Skeletal muscle tissue (tissue), 3 donors: ENCODE measurements at regions not wholly inside any gene's neighbourhood (a gene's known extent, or its start where the extent isn't known, plus 50 kb on each side); places are given as distances from the start of the nearest gene placed in this dataset.
"Not testable (repeated sequence)": the region's sequence is repeated elsewhere in the genome, so short reads cannot be mapped to it uniquely, and the experiment has no call there.

Experiments used
- H3K27ac ChIP-seq: one replicate; pipeline ENCODE4 v1.7.0; 2013; ENCODE audit warnings: mild to moderate bottlenecking, low read depth, low read length, inconsistent platforms
- H3K27me3 ChIP-seq, 3 donors: one replicate each; pipeline ENCODE4 v1.7.0; 2013; ENCODE audit warnings: low read length in 3 of 3; ENCODE audit not compliant: control insufficient read depth in 3 of 3, insufficient read depth in 3 of 3
- H3K36me3 ChIP-seq, 3 donors: one replicate each; pipeline ENCODE4 v1.7.0; 2013; ENCODE audit warnings: low read length in 3 of 3; ENCODE audit not compliant: control insufficient read depth in 3 of 3, insufficient read depth in 3 of 3
- H3K4me1 ChIP-seq, 3 donors: one replicate each; pipeline ENCODE4 v1.7.0; 2013; ENCODE audit warnings: low read length in 3 of 3, mild to moderate bottlenecking in 3 of 3; ENCODE audit not compliant: control insufficient read depth in 3 of 3, insufficient read depth in 3 of 3
- H3K4me3 ChIP-seq, 3 donors: one replicate each; pipeline ENCODE4 v1.7.0; 2013; ENCODE audit warnings: low read length in 3 of 3
- H3K9ac ChIP-seq, 3 donors: one replicate each; pipeline ENCODE4 v1.7.0; 2013; ENCODE audit warnings: low read length in 3 of 3, mild to moderate bottlenecking in 3 of 3, moderate library complexity in 2 of 3, low read depth in 1 of 3
- H3K9me3 ChIP-seq, 3 donors: one replicate each; pipeline ENCODE4 v1.7.0; 2013; ENCODE audit warnings: low read length in 3 of 3; ENCODE audit not compliant: control insufficient read depth in 3 of 3
- donor health status: Osteomylitis.

DNA sequence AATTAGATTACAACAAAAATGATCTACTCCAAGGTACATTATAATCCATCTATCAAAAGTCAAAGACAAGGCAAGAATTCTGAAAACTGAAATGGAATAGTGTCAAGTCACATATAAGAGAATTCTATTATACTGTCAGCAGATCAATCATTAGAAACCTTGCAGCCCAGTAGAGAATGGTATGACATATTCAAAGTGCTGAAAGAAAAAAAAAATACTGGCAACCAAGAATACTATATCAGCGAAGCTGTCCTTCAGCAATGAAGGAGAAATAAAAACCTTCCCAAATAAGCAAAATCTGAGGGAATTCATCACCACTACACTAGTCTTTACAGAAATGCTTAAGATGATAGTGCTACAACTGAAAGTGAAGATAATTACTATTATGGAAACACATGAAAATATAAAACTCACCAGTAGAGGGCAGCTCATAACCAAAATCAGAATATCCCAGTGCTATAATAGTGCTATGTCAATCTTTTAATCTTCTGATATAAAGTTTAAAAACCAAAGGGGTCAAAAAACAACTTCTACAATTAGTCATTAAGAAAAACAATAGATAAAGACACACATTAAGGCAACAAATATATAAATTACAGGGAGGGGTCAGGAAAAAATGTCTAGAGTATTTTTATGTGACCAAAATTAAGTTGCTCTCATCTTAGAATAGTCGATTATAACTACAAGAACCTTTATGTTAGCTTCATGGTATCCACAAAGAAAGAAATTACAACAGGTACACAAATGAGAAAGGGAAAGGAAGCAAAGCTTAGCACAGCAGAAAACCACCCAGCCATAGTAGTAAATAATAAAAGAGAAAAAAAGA lies 190.7 kb upstream of the CNTN6 start:
- Histone ChIP-seq H3K9me3 (peaks cover 0 to 4% (median 2%) of the 10 kb centered on the region in 3 donors), H3K4me3 (no peak overlapping the region), H3K36me3 (no peaks in the 10 kb centered on the region), H3K27me3 (no peaks in the 10 kb centered on the region), H3K27ac (no peak overlapping the region), H3K4me1 (no peaks in the 10 kb centered on the region), H3K9ac (no peak overlapping the region)

DNA sequence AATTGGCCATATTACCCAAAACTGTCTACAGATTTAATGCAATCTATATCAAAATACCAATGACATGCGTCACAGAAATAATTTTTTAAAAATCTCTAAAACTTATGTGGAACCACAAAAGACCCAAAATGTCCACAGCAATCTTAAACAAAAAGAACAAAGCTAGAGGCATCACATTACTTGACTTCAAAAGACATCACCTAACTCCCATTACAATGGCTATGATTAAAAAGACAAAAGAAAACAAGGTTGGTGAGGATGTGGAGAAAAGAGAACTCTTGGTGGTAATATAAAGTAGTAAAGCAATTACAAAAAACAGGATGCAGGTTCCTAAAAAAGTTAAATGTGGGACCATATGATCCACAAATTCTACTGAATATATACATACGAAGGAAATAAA lies 187.6 kb upstream of the CNTN6 start:
- no peak overlapping the region for H3K4me3 ChIP-seq
- no peak overlapping the region for H3K9ac ChIP-seq

DNA sequence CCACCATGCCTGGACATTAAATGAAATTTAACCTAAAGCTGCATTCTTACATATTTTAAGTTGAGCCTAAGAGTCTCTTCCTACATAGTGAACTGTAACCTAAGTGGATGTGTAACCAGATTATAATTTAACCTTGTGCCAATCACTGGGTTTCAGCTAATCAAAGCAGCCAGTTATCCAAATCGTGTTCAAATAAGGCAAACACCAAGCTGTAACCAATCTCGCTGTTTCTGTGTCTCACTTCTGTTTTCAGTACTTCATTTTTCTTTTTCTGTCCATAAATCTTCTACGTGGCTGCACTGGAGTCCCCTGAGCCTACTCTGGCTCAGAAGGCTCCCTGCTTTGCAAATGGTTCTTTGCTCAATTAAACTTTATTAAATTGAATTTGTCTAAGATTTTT lies 186.1 kb upstream of the CNTN6 start:
- H3K27me3 ChIP-seq, result no peaks in the 10 kb centered on the region
- no peak overlapping the region for H3K9ac ChIP-seq
- H3K4me1 ChIP-seq, result no peaks in the 10 kb centered on the region
- H3K36me3 ChIP-seq, result no peaks in the 10 kb centered on the region
- no peak overlapping the region for H3K4me3 ChIP-seq
- peaks cover 0 to 2% (median 0%) of the 10 kb centered on the region in 3 donors for H3K9me3 ChIP-seq
- H3K27ac ChIP-seq, result no peak overlapping the region

More for the DNA sequence above, 187.6 kb upstream of the CNTN6 start:
- Histone ChIP-seq H3K27ac (no peak overlapping the region), H3K36me3 (no peaks in the 10 kb centered on the region), H3K9me3 (peaks cover 0 to 4% (median 2%) of the 10 kb centered on the region in 3 donors), H3K4me1 (no peaks in the 10 kb centered on the region), H3K27me3 (no peaks in the 10 kb centered on the region)

DNA sequence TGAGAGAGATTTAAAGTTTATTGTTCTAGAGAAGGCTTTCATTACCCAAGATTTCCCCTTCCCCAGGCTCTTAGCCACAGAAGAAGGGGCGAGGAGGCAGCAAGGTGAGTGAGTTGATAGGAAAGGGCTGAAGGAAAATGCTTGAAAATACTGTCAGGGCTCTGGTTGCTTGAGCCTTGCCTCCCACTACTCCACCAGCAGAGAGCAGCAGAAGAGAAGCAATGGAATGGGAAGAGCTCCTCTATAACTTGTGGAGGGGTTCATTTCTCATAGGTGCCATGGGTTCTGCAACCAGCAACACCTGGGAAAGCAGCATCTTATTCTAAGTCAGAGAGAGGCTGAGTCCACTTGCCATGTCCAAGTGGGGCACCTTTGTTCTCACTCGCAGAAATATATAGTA lies 184.0 kb upstream of the CNTN6 start:
- Histone ChIP-seq H3K4me3 (no peak overlapping the region), H3K4me1 (no peaks in the 10 kb centered on the region), H3K27ac (no peak overlapping the region), H3K9ac (no peak overlapping the region), H3K9me3 (no peaks in the 10 kb centered on the region), H3K36me3 (no peaks in the 10 kb centered on the region), H3K27me3 (no peaks in the 10 kb centered on the region)

DNA sequence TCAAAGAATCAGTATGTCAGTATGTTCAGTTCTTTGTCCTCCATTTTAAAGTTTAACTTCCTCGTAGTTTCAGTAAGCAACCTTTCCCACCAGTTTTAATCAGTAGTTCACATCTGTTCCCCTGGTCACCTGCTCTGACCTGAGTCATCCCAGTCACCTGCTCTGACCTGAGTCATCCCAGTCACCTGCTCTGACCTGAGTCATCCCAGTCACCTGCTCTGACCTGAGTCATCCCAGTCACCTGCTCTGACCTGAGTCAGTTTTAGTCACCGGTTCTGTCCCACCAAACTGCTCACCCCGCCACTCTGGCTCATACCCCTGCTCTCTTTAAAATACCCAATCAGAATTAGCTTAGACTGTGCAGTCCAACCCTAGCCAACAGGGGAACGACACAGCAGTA lies 180.1 kb upstream of the CNTN6 start:
- not testable (repeated sequence) for H3K27ac ChIP-seq, H3K27me3 ChIP-seq, H3K9me3 ChIP-seq, H3K36me3 ChIP-seq, H3K9ac ChIP-seq, H3K4me3 ChIP-seq, H3K4me1 ChIP-seq

DNA sequence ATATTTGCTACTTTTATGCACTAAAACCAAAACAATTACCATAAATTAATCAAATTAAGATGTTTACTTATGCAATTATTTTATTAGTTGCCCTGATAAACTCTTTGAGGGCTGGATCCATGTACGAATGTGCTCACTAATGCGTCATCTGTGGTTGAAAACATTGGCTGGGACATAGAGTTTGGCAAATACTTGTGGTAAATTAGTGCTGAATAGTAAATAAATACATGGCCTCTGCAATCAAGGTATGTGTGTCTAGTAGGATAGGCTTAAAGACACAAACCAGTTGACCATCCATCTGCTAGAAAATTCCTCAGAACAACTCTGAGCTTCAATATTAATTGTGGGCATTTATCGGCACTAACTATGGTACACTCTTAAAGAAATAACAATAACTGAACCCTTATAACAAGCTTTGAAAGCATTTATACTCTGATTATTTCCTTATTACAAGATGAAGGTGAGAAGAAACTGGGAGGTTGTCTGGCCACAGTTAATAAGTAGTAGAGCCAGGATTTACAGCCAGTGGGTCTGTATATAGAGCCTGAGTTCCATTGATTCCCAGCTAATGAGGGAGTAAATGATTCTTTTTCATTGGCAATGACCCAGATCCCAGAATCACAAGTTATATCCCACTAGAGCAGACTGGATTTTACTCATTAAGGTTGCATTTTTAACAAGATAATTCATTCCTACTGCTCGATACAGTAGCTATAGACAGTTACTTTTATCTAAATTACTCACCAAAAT lies 169.5 kb upstream of the CNTN6 start:
- Histone ChIP-seq H3K9me3 (no peaks in the 10 kb centered on the region), H3K4me1 (no peaks in the 10 kb centered on the region), H3K27me3 (no peaks in the 10 kb centered on the region), H3K36me3 (no peaks in the 10 kb centered on the region), H3K4me3 (no peak overlapping the region), H3K9ac (no peak overlapping the region), H3K27ac (no peak overlapping the region)

DNA sequence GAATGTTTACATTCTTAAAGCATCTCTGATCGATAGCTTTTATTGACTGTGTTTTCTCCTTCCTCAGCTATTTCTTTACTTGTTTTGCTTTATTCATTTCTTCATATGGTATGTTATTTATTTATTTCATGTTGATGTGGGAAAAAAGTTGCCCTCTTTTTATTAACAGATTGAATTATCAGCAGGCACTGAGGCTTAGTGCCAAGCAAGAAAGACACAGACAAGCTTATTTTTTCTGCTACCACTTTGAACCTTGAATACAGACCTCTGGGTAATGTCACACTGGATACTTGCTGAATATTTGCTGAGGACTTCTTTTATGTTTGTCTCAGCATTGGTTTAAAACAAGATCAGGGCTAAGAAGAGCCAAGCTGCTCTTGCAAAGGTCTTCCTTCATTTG lies 162.0 kb upstream of the CNTN6 start:
- Histone ChIP-seq H3K27me3 (no peaks in the 10 kb centered on the region), H3K27ac (no peak overlapping the region), H3K4me3 (no peak overlapping the region), H3K9ac (no peak overlapping the region), H3K9me3 (no peaks in the 10 kb centered on the region), H3K4me1 (no peaks in the 10 kb centered on the region), H3K36me3 (no peaks in the 10 kb centered on the region)

DNA sequence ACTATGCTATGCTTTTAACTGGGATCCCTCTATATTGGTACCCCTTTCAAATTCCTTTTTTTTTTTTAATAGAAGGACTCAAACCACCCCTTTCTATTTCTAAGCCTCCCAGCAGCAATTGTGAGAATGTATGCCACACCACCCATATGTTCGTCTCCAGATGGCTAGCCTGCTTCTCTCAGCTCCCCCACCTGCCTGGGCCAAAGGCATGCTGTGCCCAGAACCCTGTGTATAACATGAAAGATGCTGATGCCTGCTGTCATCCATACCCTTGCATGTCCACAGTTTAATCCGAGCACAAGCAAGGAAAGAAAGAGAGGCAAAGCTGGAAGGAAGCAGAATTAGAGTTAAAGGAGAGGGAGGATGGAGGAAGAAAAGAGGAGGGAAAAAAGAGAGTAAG lies 159.5 kb upstream of the CNTN6 start:
- Histone ChIP-seq H3K9ac (no peak overlapping the region), H3K27ac (no peak overlapping the region), H3K36me3 (no peaks in the 10 kb centered on the region), H3K9me3 (no peaks in the 10 kb centered on the region), H3K4me1 (no peaks in the 10 kb centered on the region), H3K4me3 (no peak overlapping the region), H3K27me3 (no peaks in the 10 kb centered on the region)

DNA sequence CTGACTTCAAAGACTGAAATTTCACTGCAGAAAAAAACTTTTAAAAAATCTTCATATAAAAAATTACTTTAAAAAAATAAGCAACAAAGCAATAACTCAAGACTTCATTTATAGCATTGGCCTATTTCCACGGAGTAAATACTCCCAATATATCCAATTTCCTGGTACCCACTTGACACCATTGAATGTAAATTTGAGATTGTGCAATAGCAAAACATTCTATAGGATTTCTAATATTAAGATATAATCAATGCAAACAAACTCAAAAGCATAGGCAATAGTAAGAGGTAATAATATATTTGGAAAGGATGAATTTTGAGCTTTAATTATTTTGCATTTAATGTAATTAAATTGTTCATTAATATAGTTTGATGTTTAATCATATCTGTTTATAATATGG lies 148.0 kb upstream of the CNTN6 start:
- Histone ChIP-seq H3K4me1 (no peaks in the 10 kb centered on the region), H3K27ac (no peak overlapping the region), H3K27me3 (no peaks in the 10 kb centered on the region), H3K9ac (no peak overlapping the region), H3K9me3 (no peaks in the 10 kb centered on the region), H3K4me3 (no peak overlapping the region), H3K36me3 (no peaks in the 10 kb centered on the region)

DNA sequence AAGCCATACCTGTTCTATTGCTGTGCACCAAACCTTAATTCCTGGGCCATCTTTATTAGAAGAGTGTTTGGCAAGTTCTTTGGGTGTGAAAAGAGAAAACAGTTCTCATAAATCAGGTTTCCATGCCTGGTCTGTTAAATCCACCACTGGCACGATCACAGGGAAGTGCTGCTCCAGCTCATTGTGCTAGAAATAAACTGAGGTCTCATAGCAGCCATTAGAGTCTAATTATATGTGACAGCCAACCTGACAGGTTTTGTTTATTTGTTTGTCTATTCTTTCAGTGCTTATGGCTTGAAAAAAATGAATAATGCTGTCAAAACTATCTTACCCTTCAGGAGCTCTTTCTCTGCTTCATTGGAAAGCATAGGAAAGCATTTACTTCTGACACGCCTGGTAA lies 147.1 kb upstream of the CNTN6 start:
- H3K27me3 ChIP-seq, result no peaks in the 10 kb centered on the region

More for the DNA sequence above, 147.1 kb upstream of the CNTN6 start:
- Histone ChIP-seq H3K9me3 (no peaks in the 10 kb centered on the region), H3K9ac (no peak overlapping the region), H3K36me3 (no peaks in the 10 kb centered on the region), H3K27ac (no peak overlapping the region), H3K4me1 (no peaks in the 10 kb centered on the region), H3K4me3 (no peak overlapping the region)
